K562 (cell line): ENCODE measurements at regions not wholly inside any gene's neighbourhood (a gene's known extent, or its start where the extent isn't known, plus 50 kb on each side); places are given as distances from the start of the nearest gene placed in this dataset.

Experiments
- ATAC-seq: fragments of 200-7000 bp; cut with Tn5 transposase; 3 replicates; pipeline ENCODE4 v1.9.1; 2020; ENCODE audit warnings: moderate library complexity
- BruUV-seq: library from RNA; stranded (reverse); fragments of 400-500 nt; replicated peaks from 2 replicates; lab custom pipeline; 2021; lab: Mats Ljungman, UMichigan
- CTCF ChIA-PET: fragments of 300-600 bp; formaldehyde crosslinking; extraction: SDS; loops from one replicate; lab custom pipeline; 2021; ENCODE audit warnings: low intra/inter-chr PET ratio; lab: Yijun Ruan, JAX
- POLR2A ChIA-PET: fragments of 300-600, 350-650 bp; sonication (Branson Sonifier 250); formaldehyde crosslinking; extraction: SDS; loops from one replicate; lab custom pipeline; 2021; ENCODE audit warnings: antibody characterized with exemption, inconsistent platforms; lab: Yijun Ruan, JAX
- DNase-seq, 4 experiments: peaks; one replicate each; pipeline versions ENCODE4 v3.0.0 to v3.0.0-alpha.2; 2011 to 2018; ENCODE audit warnings: low spot score in 3 of 4, mixed read lengths in 3 of 4; ENCODE audit errors: extremely low read depth in 1 of 4
- FAIRE-seq: peaks from 2 replicates; lab custom pipeline; 2011; peaks lifted over from hg19 to GRCh38; lab: Jason Lieb, UNC
- H2AFZ ChIP-seq: 2 replicates; pipeline ENCODE4 v1.6.0; 2011; ENCODE audit warnings: low read depth, low read length, control low read depth, inconsistent platforms
- H3K27ac ChIP-seq: fragments of 200-600 bp; 3 replicates; pipeline ENCODE4 v1.8.0; 2011; ENCODE audit warnings: low read depth, mild to moderate bottlenecking, control low read depth, inconsistent platforms, low read length, moderate library complexity, mixed read lengths; ENCODE audit errors: extremely low read depth
- H3K27me3 ChIP-seq, 2 experiments: fragments of 300-600 bp in 1 of 2; 2 replicates in 1 of 2; 3 replicates in 1 of 2; pipeline versions ENCODE4 v1.6.0 to v1.8.0; 2011; ENCODE audit warnings: inconsistent platforms in 2 of 2, low read length in 2 of 2, mild to moderate bottlenecking in 1 of 2, mixed read lengths in 1 of 2, moderate library complexity in 1 of 2; ENCODE audit not compliant: control insufficient read depth in 2 of 2, insufficient read depth in 2 of 2
- H3K36me3 ChIP-seq: fragments of 300-600 bp; 3 replicates; pipeline ENCODE4 v1.8.0; 2011; ENCODE audit warnings: mild to moderate bottlenecking, low read length, inconsistent platforms; ENCODE audit not compliant: control insufficient read depth, insufficient read depth
- H3K4me1 ChIP-seq, 2 experiments: fragments of 200-600 bp in 1 of 2; replicated peaks in 1 of 2; 2 replicates in 1 of 2; 3 replicates in 1 of 2; pipeline versions ENCODE4 v1.5.1 to v1.8.0; 2011; ENCODE audit warnings: inconsistent platforms in 2 of 2, low read length in 2 of 2, mild to moderate bottlenecking in 1 of 2, mixed read lengths in 1 of 2, moderate library complexity in 1 of 2; ENCODE audit not compliant: control insufficient read depth in 2 of 2, insufficient read depth in 2 of 2
- H3K4me2 ChIP-seq: 2 replicates; pipeline ENCODE4 v1.6.1; 2011; ENCODE audit warnings: low read length, control low read depth, inconsistent platforms, mixed read lengths; ENCODE audit not compliant: insufficient read depth
- H3K4me3 ChIP-seq: fragments of 200-600 bp; sonication (generic), shearing (Covaris generic); 2 replicates; pipeline ENCODE4 v1.5.1; 2016; ENCODE audit warnings: control low read depth, inconsistent platforms
- H3K79me2 ChIP-seq: fragments of 200-600 bp; 3 replicates; pipeline ENCODE4 v1.8.0; 2011; ENCODE audit warnings: low read length, inconsistent platforms; ENCODE audit not compliant: control insufficient read depth, insufficient read depth
- H3K9ac ChIP-seq, 2 experiments: 2 replicates each; pipeline versions ENCODE4 v1.6.0 to v1.6.1; 2011; ENCODE audit warnings: low read depth in 2 of 2, low read length in 2 of 2, control low read depth in 1 of 2, inconsistent platforms in 1 of 2, mild to moderate bottlenecking in 1 of 2, mixed read lengths in 1 of 2; ENCODE audit not compliant: insufficient read depth in 1 of 2
- H3K9me1 ChIP-seq: one replicate; pipeline ENCODE4 v1.6.0; 2011; ENCODE audit warnings: inconsistent platforms, mild to moderate bottlenecking, low read length, moderate library complexity; ENCODE audit not compliant: control insufficient read depth, insufficient read depth
- H3K9me3 ChIP-seq: replicated peaks from 2 replicates; pipeline ENCODE4 v1.5.1; 2011; ENCODE audit warnings: low read depth, low read length, inconsistent platforms; ENCODE audit not compliant: control insufficient read depth, insufficient read depth
- H4K20me1 ChIP-seq: replicated peaks from 2 replicates; pipeline ENCODE4 v1.6.1; 2011; ENCODE audit warnings: low read length, inconsistent platforms, mixed read lengths; ENCODE audit not compliant: control insufficient read depth, insufficient read depth
- BACH1 ChIP-seq: fragments of 200-800 bp; sonication (Bioruptor generic); IDR thresholded peaks from 2 replicates; pipeline ENCODE4 v1.6.1; 2016; ENCODE audit warnings: missing genetic modification characterization, missing compliant biosample characterization
- BCOR ChIP-seq: fragments of 450-650 bp; IDR thresholded peaks from 2 replicates; pipeline ENCODE4 v1.6.1; 2016
- CREB1 ChIP-seq, 2 experiments: sonication (generic) in 1 of 2; formaldehyde crosslinking in 1 of 2; IDR thresholded peaks; 2 replicates each; pipeline versions ENCODE4 v1.6.1 to v1.8.0; 2012 to 2022; ENCODE audit warnings: inconsistent platforms in 1 of 2, mild to moderate bottlenecking in 1 of 2, missing genetic modification reagents in 1 of 2, moderate library complexity in 1 of 2
- EGR1 ChIP-seq: fragments of 450-650 bp; conservative IDR thresholded peaks from 2 replicates; pipeline ENCODE4 v1.6.1; 2017; ENCODE audit warnings: mild to moderate bottlenecking
- FOXA1 ChIP-seq: fragments of 450-650 bp; IDR thresholded peaks from 2 replicates; pipeline ENCODE4 v1.6.1; 2016; ENCODE audit warnings: mild to moderate bottlenecking, borderline replicate concordance
- HMG20A ChIP-seq: fragments of 450-650 bp; formaldehyde crosslinking; conservative IDR thresholded peaks from 2 replicates; pipeline ENCODE4 v1.4.0; 2020; ENCODE audit warnings: mild to moderate bottlenecking, mixed read lengths
- IRF1 ChIP-seq: sonication (generic); formaldehyde crosslinking; IDR thresholded peaks from 2 replicates; pipeline ENCODE4 v1.8.0; 2022; ENCODE audit warnings: missing genetic modification reagents, mild to moderate bottlenecking, borderline replicate concordance
- MAZ ChIP-seq, 2 experiments: fragments of 450-650 bp in 1 of 2; sonication (generic) in 1 of 2; formaldehyde crosslinking; IDR thresholded peaks in 1 of 2; conservative IDR thresholded peaks in 1 of 2; 2 replicates each; pipeline versions ENCODE4 v1.4.0 to v1.5.0; 2020; ENCODE audit warnings: mild to moderate bottlenecking in 1 of 2, missing genetic modification reagents in 1 of 2
- MITF ChIP-seq: IDR thresholded peaks from 2 replicates; pipeline ENCODE4 v1.6.1; 2014; ENCODE audit warnings: antibody characterized with exemption
- TFAM ChIP-seq: fragments of 250-450 bp; sonication (Bioruptor Pico); conservative IDR thresholded peaks from 2 replicates; pipeline ENCODE4 v1.5.0; 2021; ENCODE audit warnings: mild to moderate bottlenecking, moderate library complexity
- ZBTB12 ChIP-seq: fragments of 250-450 bp; sonication (Bioruptor Pico); IDR thresholded peaks from 2 replicates; pipeline ENCODE4 v1.4.0; 2020
- ZBTB5 ChIP-seq: fragments of 450-650 bp; IDR thresholded peaks from 2 replicates; pipeline ENCODE4 v1.6.1; 2017; ENCODE audit warnings: antibody characterized with exemption
- ZNF23 ChIP-seq: fragments of 250-450 bp; sonication (Bioruptor Pico); IDR thresholded peaks from 2 replicates; pipeline ENCODE4 v1.4.0; 2020; ENCODE audit warnings: mild to moderate bottlenecking
- ZNF507 ChIP-seq: conservative IDR thresholded peaks from 2 replicates; pipeline ENCODE4 v1.6.1; 2017; ENCODE audit warnings: missing genetic modification characterization, missing compliant biosample characterization
- WGBS: fragments of 100-300 bp; shearing (Covaris generic); methylation state at CpG from one replicate; pipeline ENCODE4 v1.1.6; 2016; ENCODE audit warnings: low coverage, mixed read lengths; ENCODE audit not compliant: insufficient coverage; ENCODE audit errors: missing lambda C conversion rate; 5-methylcytosine and 5-hydroxymethylcytosine counted together
- in situ Hi-C: fragments of 300-500 bp; cut with MboI; formaldehyde crosslinking; loops from 4 replicates; pipeline ENCODE4 v1.15.0; 2018; ENCODE audit warnings: inconsistent platforms, mixed read lengths
- intact Hi-C: fragments of 100-400 bp; cut with micrococcal nuclease; formaldehyde crosslinking; loops from 2 replicates; pipeline ENCODE4 v1.14.2; 2022
- TF ChIP-seq, protein P1 (sequence below): sonication (generic); formaldehyde crosslinking; IDR thresholded peaks from 2 replicates; pipeline ENCODE4 v1.5.0; 2020; ENCODE audit warnings: missing genetic modification reagents

- TF ChIP-seq CREB1 (IDR thresholded peaks at IDR 0.05) (0 out of 2 replicates have a peak, but pooled peaks have one; percentile 17), CREB1 (CRISPR knock-in tag; IDR thresholded peaks at IDR 0.05) (no peak), HMG20A (CRISPR knock-in tag) (no peak), EGR1 (peak; percentile 82)
- TF ChIP-seq, all 486 proteins: peak for 8
Measured at GRCh38 chr6:154606457-154606856, 96.0 kb upstream of the CNKSR3 start (continued).

DNA sequence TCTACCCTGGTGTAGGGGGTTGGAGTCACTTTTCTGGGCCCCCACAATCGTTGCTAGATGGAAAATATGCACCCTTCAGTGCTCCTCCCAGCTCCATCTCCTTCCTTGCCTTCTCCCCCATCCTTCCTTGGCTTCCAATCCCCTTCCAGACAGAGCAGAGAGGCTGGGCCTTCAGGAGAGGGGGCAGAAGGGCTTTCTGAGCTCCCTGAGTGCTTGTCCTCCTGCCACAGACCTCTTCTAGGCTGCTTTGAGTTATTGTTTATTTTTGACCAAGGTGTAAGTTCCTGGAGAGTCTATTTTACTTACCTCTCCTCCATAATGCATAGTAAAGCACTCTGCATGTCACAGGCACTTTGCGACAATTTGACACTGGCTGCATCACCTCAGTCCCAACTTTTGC lies 96.4 kb upstream of the CNKSR3 start:
- FAIRE-seq: no peak
- H3K27me3 ChIP-seq: peaks cover 0 to 5% of the 10 kb centered on the region in 2 experiments; a peak in 3 of 5 replicates
- WGBS: 47% methylated on average over 2 of the region's 2 CpGs
- ChIA-PET CTCF (no interaction called here), POLR2A (no interaction called here)
- no peaks in the 10 kb centered on the region for H3K9me1 ChIP-seq
- no peak overlapping the region for H3K4me3 ChIP-seq
- H3K27ac ChIP-seq: no peak overlapping the region
- no peaks in the 10 kb centered on the region for H3K79me2 ChIP-seq
- no TSS peak for BruUV-seq
- H3K9me3 ChIP-seq: no peaks in the 10 kb centered on the region
- intact Hi-C loops: no loop called here
- H3K4me1 ChIP-seq: peaks cover 0 to 12% of the 10 kb centered on the region in 2 experiments; a peak in 3 of 5 replicates
- H4K20me1 ChIP-seq: no peaks in the 10 kb centered on the region
- in situ Hi-C loops: no loop called here
- H3K9ac ChIP-seq: no peak overlapping the region
- H3K4me2 ChIP-seq: peak overlapping the region; percentile 51; the same call in 1 of the 2 replicates
- no peak for ATAC-seq
- peak overlapping the region; percentile 71 for H2AFZ ChIP-seq
- DNase-seq: no peak
- H3K36me3 ChIP-seq: no peaks in the 10 kb centered on the region
- TF ChIP-seq ZBTB5 (no peak), BCOR (no peak), ZNF23 (no peak), MAZ (CRISPR knock-in tag; conservative IDR thresholded peaks at IDR 0.05 in 1 of 2, IDR thresholded peaks at IDR 0.05 in 1 of 2) (no peak), MITF (no peak), ZNF507 (tag) (no peak), BACH1 (tag) (no peak), ZBTB12 (CRISPR knock-in tag) (no peak), FOXA1 (no peak), TFAM (CRISPR knock-in tag) (no peak), EGR1 (no peak), IRF1 (no peak)
- TF ChIP-seq, protein P1, sequence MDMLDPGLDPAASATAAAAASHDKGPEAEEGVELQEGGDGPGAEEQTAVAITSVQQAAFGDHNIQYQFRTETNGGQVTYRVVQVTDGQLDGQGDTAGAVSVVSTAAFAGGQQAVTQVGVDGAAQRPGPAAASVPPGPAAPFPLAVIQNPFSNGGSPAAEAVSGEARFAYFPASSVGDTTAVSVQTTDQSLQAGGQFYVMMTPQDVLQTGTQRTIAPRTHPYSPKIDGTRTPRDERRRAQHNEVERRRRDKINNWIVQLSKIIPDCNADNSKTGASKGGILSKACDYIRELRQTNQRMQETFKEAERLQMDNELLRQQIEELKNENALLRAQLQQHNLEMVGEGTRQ (CRISPR knock-in tag): no peak
